ENCODE measurements at regions not wholly inside any gene's neighbourhood (a gene's known extent, or its start where the extent isn't known, plus 50 kb on each side); places are given as distances from the start of the nearest gene placed in this dataset.

GRCh38 chr14:101256266-101256665 is 305.0 kb upstream of the DIO3 start:
- DNase-seq (ENCODE audit: low spot score) (no peak), ATAC-seq (no peak)
- H3K27ac ChIP-seq (ENCODE audit: low read depth) = no peak overlapping the region
- Mint-ChIP-seq H3K4me1 (no peaks in the 10 kb centered on the region; the same call in 2 of the 3 replicates), H3K4me3 (no peak overlapping the region), H3K36me3 (ENCODE audit: low read depth) (no peaks in the 10 kb centered on the region), H3K9me3 (no peaks in the 10 kb centered on the region; the same call in 2 of the 3 replicates), H3K27me3 (ENCODE audit: insufficient read depth, low read depth, poor library complexity) (peaks cover 2% of the 10 kb centered on the region), H3K27ac (no peak overlapping the region)
- H2AFZ ChIP-seq = no peak overlapping the region
- H3K4me2 ChIP-seq = no peak overlapping the region
- H3K4me1 ChIP-seq (ENCODE audit: insufficient read depth) = no peaks in the 10 kb centered on the region
- TF ChIP-seq EZH2 (IDR thresholded peaks at IDR 0.05; ENCODE audit: low read depth, unreplicated experiment) = no peak
- no peak overlapping the region for H3K4me3 ChIP-seq
- H3F3A ChIP-seq (replicated peaks; ENCODE audit: low read depth) = no peaks in the 10 kb centered on the region
- no peaks in the 10 kb centered on the region for H4K20me1 ChIP-seq (replicated peaks; ENCODE audit: insufficient read depth)
- no peaks in the 10 kb centered on the region for H3K27me3 ChIP-seq (ENCODE audit: insufficient read depth)
- H3K79me2 ChIP-seq (replicated peaks; ENCODE audit: insufficient read depth) = no peaks in the 10 kb centered on the region
- no peaks in the 10 kb centered on the region for H3K9me2 ChIP-seq (ENCODE audit: insufficient read depth)
- no peaks in the 10 kb centered on the region for H3K36me3 ChIP-seq (ENCODE audit: insufficient read depth)

DNA sequence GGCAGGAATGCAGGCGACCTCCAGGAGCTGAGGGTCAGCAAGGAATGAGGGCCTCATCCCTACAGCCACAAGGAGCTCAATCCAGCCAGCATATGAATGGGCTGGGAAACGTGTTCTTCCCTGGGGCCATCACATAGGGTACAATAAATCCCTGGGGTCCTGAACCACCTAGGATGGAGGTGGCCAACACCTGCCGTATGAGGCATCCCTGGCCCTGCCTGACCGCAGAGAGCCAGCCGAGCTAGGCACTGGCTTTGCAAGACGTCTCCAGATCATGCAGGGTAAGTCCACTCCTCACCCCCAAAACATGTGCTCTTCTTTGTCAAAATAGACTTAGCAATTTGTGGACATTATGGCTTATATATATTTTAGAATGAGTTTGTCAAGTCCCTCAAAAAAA is 303.7 kb upstream of the DIO3 start:
- Mint-ChIP-seq H3K4me1 (no peaks in the 10 kb centered on the region; the same call in 2 of the 3 replicates), H3K36me3 (ENCODE audit: low read depth) (no peaks in the 10 kb centered on the region), H3K9me3 (peaks cover 5% of the 10 kb centered on the region), H3K27ac (no peak overlapping the region), H3K27me3 (ENCODE audit: insufficient read depth, low read depth, poor library complexity) (peaks cover 2% of the 10 kb centered on the region), H3K4me3 (no peak overlapping the region)
- H3K9me2 ChIP-seq (ENCODE audit: insufficient read depth) = no peaks in the 10 kb centered on the region
- no peak overlapping the region for H3K4me2 ChIP-seq
- H4K20me1 ChIP-seq (replicated peaks; ENCODE audit: insufficient read depth) = no peaks in the 10 kb centered on the region
- no peak overlapping the region for H3K4me3 ChIP-seq
- H3K36me3 ChIP-seq (ENCODE audit: insufficient read depth) = no peaks in the 10 kb centered on the region
- H3K79me2 ChIP-seq (replicated peaks; ENCODE audit: insufficient read depth) = no peaks in the 10 kb centered on the region
- no peak overlapping the region for H2AFZ ChIP-seq
- no peak overlapping the region for H3K27ac ChIP-seq (ENCODE audit: low read depth)
- no peak for ATAC-seq
- TF ChIP-seq, protein P1, sequence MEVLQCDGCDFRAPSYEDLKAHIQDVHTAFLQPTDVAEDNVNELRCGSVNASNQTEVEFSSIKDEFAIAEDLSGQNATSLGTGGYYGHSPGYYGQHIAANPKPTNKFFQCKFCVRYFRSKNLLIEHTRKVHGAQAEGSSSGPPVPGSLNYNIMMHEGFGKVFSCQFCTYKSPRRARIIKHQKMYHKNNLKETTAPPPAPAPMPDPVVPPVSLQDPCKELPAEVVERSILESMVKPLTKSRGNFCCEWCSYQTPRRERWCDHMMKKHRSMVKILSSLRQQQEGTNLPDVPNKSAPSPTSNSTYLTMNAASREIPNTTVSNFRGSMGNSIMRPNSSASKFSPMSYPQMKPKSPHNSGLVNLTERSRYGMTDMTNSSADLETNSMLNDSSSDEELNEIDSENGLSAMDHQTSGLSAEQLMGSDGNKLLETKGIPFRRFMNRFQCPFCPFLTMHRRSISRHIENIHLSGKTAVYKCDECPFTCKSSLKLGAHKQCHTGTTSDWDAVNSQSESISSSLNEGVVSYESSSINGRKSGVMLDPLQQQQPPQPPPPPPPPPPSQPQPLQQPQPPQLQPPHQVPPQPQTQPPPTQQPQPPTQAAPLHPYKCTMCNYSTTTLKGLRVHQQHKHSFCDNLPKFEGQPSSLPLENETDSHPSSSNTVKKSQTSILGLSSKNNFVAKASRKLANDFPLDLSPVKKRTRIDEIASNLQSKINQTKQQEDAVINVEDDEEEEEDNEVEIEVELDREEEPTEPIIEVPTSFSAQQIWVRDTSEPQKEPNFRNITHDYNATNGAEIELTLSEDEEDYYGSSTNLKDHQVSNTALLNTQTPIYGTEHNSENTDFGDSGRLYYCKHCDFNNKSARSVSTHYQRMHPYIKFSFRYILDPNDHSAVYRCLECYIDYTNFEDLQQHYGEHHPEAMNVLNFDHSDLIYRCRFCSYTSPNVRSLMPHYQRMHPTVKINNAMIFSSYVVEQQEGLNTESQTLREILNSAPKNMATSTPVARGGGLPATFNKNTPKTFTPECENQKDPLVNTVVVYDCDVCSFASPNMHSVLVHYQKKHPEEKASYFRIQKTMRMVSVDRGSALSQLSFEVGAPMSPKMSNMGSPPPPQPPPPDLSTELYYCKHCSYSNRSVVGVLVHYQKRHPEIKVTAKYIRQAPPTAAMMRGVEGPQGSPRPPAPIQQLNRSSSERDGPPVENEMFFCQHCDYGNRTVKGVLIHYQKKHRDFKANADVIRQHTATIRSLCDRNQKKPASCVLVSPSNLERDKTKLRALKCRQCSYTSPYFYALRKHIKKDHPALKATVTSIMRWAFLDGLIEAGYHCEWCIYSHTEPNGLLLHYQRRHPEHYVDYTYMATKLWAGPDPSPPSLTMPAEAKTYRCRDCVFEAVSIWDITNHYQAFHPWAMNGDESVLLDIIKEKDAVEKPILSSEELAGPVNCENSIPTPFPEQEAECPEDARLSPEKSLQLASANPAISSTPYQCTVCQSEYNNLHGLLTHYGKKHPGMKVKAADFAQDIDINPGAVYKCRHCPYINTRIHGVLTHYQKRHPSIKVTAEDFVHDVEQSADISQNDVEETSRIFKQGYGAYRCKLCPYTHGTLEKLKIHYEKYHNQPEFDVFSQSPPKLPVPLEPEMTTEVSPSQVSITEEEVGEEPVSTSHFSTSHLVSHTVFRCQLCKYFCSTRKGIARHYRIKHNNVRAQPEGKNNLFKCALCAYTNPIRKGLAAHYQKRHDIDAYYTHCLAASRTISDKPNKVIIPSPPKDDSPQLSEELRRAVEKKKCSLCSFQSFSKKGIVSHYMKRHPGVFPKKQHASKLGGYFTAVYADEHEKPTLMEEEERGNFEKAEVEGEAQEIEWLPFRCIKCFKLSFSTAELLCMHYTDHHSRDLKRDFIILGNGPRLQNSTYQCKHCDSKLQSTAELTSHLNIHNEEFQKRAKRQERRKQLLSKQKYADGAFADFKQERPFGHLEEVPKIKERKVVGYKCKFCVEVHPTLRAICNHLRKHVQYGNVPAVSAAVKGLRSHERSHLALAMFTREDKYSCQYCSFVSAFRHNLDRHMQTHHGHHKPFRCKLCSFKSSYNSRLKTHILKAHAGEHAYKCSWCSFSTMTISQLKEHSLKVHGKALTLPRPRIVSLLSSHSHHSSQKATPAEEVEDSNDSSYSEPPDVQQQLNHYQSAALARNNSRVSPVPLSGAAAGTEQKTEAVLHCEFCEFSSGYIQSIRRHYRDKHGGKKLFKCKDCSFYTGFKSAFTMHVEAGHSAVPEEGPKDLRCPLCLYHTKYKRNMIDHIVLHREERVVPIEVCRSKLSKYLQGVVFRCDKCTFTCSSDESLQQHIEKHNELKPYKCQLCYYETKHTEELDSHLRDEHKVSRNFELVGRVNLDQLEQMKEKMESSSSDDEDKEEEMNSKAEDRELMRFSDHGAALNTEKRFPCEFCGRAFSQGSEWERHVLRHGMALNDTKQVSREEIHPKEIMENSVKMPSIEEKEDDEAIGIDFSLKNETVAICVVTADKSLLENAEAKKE (CRISPR knock-in tag; IDR thresholded peaks at IDR 0.05) = no peak
- TF ChIP-seq CREB1 (CRISPR knock-in tag; IDR thresholded peaks at IDR 0.05; ENCODE audit: low read depth) = no peak
- no peak for TF ChIP-seq EZH2phosphoT487 (IDR thresholded peaks at IDR 0.05; ENCODE audit: unreplicated experiment)
- TF ChIP-seq POLR2AphosphoS5 (IDR thresholded peaks at IDR 0.05; ENCODE audit: low read depth) = no peak
- TF ChIP-seq ZNF114 (CRISPR knock-in tag; IDR thresholded peaks at IDR 0.05) = no peak
- TF ChIP-seq, protein P2, sequence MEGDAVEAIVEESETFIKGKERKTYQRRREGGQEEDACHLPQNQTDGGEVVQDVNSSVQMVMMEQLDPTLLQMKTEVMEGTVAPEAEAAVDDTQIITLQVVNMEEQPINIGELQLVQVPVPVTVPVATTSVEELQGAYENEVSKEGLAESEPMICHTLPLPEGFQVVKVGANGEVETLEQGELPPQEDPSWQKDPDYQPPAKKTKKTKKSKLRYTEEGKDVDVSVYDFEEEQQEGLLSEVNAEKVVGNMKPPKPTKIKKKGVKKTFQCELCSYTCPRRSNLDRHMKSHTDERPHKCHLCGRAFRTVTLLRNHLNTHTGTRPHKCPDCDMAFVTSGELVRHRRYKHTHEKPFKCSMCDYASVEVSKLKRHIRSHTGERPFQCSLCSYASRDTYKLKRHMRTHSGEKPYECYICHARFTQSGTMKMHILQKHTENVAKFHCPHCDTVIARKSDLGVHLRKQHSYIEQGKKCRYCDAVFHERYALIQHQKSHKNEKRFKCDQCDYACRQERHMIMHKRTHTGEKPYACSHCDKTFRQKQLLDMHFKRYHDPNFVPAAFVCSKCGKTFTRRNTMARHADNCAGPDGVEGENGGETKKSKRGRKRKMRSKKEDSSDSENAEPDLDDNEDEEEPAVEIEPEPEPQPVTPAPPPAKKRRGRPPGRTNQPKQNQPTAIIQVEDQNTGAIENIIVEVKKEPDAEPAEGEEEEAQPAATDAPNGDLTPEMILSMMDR (conservative IDR thresholded peaks at IDR 0.05; ENCODE audit: low read depth in 2 of 2) = no peak
- TF ChIP-seq JUNB (IDR thresholded peaks at IDR 0.05; ENCODE audit: unreplicated experiment) = no peak
- TF ChIP-seq ETS1 (IDR thresholded peaks at IDR 0.05) = no peak
- no peaks in the 10 kb centered on the region for H3K27me3 ChIP-seq (ENCODE audit: insufficient read depth)
- no peaks in the 10 kb centered on the region for H3K4me1 ChIP-seq (ENCODE audit: insufficient read depth)
- no peak for DNase-seq (ENCODE audit: low spot score)
- no peaks in the 10 kb centered on the region for H3F3A ChIP-seq (replicated peaks; ENCODE audit: low read depth)
